ENCODE measurements at regions not wholly inside any gene's neighbourhood (a gene's known extent, or its start where the extent isn't known, plus 50 kb on each side); places are given as distances from the start of the nearest gene placed in this dataset.

DNA sequence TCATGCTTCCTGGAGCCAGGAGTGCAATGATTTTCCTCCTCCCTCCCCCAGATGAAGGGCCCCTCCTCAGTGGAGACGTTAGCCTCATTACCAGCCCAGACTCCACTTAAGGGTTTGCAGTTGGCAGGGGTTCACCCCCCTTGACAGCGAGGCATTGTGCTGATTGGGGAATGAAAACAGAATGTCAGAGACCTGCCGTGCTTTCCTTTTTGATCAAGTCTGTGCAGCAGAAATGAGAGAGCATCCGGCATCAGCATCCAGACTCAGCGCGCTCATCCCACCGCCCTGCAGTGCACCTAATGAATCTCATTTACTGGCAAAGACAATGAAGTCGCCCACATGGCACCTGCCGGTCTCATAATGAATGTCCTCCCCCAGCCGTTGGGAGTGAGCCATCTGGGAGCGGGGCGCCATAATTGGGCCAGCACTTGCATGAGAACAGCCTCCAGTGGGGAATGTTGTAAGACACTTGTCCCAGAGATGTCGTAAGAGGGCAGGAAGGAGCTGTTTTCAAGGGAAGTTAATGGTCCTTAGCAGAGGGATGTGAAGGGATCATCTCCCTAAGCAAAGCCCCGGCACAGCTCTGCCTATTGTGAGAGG is 98.3 kb upstream of the UQCRFS1 start (continued):
- TF ChIP-seq MYBL2 (CRISPR knock-in tag; IDR thresholded peaks at IDR 0.05), result no peak
- TF ChIP-seq, protein P1, sequence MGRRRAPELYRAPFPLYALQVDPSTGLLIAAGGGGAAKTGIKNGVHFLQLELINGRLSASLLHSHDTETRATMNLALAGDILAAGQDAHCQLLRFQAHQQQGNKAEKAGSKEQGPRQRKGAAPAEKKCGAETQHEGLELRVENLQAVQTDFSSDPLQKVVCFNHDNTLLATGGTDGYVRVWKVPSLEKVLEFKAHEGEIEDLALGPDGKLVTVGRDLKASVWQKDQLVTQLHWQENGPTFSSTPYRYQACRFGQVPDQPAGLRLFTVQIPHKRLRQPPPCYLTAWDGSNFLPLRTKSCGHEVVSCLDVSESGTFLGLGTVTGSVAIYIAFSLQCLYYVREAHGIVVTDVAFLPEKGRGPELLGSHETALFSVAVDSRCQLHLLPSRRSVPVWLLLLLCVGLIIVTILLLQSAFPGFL (CRISPR knock-in tag; IDR thresholded peaks at IDR 0.05; ENCODE audit: borderline replicate concordance), result no peak
- no peak for TF ChIP-seq ZBTB21 (CRISPR knock-in tag; IDR thresholded peaks at IDR 0.05; ENCODE audit: borderline replicate concordance)
- TF ChIP-seq ZNF219 (CRISPR knock-in tag; IDR thresholded peaks at IDR 0.05; ENCODE audit: borderline replicate concordance), result no peak

DNA sequence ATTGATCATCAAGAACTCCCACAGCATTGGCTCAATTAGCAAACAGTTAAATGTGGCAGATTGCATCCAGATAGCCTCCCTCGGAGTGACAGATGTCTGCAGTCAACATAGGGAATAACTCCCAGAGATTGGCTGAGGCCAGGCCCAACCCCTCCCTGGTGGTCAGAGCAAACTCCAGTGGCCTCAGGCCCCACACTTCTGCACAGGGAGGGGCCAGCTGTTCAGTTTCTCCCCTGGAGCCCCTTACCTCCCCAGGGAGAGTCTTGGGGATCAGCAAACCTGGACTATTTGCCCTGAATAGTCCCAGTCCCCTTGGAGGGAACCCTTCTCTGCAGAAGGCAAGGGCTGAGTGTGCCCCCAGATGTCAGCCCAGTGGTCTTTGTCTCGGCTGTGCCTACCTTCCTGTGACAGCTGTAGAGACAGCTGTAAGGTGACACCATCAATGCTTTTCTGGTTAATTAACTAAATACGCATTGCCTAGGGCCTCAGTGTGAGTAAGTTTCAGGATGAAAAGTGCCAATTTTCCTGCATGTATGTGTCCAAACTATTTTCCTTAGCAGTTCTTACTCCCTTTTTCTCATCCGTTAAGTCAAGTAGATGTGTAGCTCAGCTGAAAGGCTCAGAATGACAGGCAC is 102.7 kb upstream of the UQCRFS1 start:
- ATAC-seq (peak; percentile 47), DNase-seq (ENCODE audit: low spot score) (no peak)
- Mint-ChIP-seq H3K27ac (no peak overlapping the region), H3K4me1 (peaks cover 33% of the 10 kb centered on the region), H3K36me3 (no peaks in the 10 kb centered on the region), H3K4me3 (no peak overlapping the region), H3K27me3 (ENCODE audit: low read depth) (peaks cover 12% of the 10 kb centered on the region), H3K9me3 (no peaks in the 10 kb centered on the region)
- ChIA-PET POLR2A (no interaction called here), CTCF (no interaction called here)
- TF ChIP-seq ZNF138 (CRISPR knock-in tag; conservative IDR thresholded peaks at IDR 0.05) (no peak), MYBL2 (CRISPR knock-in tag; IDR thresholded peaks at IDR 0.05) (no peak), NR3C1 (CRISPR knock-in tag; conservative IDR thresholded peaks at IDR 0.05; ENCODE audit: low read depth) (no peak), IRF2 (CRISPR knock-in tag; IDR thresholded peaks at IDR 0.05; ENCODE audit: borderline replicate concordance, low read depth) (no peak), ZNF396 (CRISPR knock-in tag; IDR thresholded peaks at IDR 0.05; ENCODE audit: borderline replicate concordance) (no peak), ZNF263 (CRISPR knock-in tag; IDR thresholded peaks at IDR 0.05; ENCODE audit: low read depth) (no peak), JAZF1 (CRISPR knock-in tag; IDR thresholded peaks at IDR 0.05) (no peak), OVOL2 (CRISPR knock-in tag; IDR thresholded peaks at IDR 0.05; ENCODE audit: borderline replicate concordance) (no peak)
- TF ChIP-seq, protein P2, sequence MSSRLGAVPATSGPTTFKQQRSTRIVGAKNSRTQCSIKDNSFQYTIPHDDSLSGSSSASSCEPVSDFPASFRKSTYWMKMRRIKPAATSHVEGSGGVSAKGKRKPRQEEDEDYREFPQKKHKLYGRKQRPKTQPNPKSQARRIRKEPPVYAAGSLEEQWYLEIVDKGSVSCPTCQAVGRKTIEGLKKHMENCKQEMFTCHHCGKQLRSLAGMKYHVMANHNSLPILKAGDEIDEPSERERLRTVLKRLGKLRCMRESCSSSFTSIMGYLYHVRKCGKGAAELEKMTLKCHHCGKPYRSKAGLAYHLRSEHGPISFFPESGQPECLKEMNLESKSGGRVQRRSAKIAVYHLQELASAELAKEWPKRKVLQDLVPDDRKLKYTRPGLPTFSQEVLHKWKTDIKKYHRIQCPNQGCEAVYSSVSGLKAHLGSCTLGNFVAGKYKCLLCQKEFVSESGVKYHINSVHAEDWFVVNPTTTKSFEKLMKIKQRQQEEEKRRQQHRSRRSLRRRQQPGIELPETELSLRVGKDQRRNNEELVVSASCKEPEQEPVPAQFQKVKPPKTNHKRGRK (CRISPR knock-in tag; IDR thresholded peaks at IDR 0.05; ENCODE audit: borderline replicate concordance), result no peak
- TF ChIP-seq, protein P3, sequence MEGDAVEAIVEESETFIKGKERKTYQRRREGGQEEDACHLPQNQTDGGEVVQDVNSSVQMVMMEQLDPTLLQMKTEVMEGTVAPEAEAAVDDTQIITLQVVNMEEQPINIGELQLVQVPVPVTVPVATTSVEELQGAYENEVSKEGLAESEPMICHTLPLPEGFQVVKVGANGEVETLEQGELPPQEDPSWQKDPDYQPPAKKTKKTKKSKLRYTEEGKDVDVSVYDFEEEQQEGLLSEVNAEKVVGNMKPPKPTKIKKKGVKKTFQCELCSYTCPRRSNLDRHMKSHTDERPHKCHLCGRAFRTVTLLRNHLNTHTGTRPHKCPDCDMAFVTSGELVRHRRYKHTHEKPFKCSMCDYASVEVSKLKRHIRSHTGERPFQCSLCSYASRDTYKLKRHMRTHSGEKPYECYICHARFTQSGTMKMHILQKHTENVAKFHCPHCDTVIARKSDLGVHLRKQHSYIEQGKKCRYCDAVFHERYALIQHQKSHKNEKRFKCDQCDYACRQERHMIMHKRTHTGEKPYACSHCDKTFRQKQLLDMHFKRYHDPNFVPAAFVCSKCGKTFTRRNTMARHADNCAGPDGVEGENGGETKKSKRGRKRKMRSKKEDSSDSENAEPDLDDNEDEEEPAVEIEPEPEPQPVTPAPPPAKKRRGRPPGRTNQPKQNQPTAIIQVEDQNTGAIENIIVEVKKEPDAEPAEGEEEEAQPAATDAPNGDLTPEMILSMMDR (IDR thresholded peaks at IDR 0.05), result no peak
- TF ChIP-seq, protein P4, sequence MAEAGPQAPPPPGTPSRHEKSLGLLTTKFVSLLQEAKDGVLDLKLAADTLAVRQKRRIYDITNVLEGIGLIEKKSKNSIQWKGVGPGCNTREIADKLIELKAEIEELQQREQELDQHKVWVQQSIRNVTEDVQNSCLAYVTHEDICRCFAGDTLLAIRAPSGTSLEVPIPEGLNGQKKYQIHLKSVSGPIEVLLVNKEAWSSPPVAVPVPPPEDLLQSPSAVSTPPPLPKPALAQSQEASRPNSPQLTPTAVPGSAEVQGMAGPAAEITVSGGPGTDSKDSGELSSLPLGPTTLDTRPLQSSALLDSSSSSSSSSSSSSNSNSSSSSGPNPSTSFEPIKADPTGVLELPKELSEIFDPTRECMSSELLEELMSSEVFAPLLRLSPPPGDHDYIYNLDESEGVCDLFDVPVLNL (CRISPR knock-in tag; IDR thresholded peaks at IDR 0.05; ENCODE audit: borderline replicate concordance, low read depth), result no peak
- TF ChIP-seq, protein P5, sequence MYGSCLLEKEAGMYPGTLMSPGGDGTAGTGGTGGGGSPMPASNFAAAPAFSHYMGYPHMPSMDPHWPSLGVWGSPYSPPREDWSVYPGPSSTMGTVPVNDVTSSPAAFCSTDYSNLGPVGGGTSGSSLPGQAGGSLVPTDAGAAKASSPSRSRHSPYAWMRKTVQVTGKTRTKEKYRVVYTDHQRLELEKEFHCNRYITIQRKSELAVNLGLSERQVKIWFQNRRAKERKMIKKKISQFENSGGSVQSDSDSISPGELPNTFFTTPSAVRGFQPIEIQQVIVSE (CRISPR knock-in tag; IDR thresholded peaks at IDR 0.05; ENCODE audit: borderline replicate concordance), result no peak
- TF ChIP-seq, protein P6, sequence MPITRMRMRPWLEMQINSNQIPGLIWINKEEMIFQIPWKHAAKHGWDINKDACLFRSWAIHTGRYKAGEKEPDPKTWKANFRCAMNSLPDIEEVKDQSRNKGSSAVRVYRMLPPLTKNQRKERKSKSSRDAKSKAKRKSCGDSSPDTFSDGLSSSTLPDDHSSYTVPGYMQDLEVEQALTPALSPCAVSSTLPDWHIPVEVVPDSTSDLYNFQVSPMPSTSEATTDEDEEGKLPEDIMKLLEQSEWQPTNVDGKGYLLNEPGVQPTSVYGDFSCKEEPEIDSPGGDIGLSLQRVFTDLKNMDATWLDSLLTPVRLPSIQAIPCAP (CRISPR knock-in tag; IDR thresholded peaks at IDR 0.05), result no peak
- TF ChIP-seq, protein P7, sequence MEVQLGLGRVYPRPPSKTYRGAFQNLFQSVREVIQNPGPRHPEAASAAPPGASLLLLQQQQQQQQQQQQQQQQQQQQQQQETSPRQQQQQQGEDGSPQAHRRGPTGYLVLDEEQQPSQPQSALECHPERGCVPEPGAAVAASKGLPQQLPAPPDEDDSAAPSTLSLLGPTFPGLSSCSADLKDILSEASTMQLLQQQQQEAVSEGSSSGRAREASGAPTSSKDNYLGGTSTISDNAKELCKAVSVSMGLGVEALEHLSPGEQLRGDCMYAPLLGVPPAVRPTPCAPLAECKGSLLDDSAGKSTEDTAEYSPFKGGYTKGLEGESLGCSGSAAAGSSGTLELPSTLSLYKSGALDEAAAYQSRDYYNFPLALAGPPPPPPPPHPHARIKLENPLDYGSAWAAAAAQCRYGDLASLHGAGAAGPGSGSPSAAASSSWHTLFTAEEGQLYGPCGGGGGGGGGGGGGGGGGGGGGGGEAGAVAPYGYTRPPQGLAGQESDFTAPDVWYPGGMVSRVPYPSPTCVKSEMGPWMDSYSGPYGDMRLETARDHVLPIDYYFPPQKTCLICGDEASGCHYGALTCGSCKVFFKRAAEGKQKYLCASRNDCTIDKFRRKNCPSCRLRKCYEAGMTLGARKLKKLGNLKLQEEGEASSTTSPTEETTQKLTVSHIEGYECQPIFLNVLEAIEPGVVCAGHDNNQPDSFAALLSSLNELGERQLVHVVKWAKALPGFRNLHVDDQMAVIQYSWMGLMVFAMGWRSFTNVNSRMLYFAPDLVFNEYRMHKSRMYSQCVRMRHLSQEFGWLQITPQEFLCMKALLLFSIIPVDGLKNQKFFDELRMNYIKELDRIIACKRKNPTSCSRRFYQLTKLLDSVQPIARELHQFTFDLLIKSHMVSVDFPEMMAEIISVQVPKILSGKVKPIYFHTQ (CRISPR knock-in tag; IDR thresholded peaks at IDR 0.05), result no peak

Measured in WTC11 (cell line).